Right atrium auricular region (tissue), 2 donors: ENCODE measurements at regions not wholly inside any gene's neighbourhood (a gene's known extent, or its start where the extent isn't known, plus 50 kb on each side); places are given as distances from the start of the nearest gene placed in this dataset.

ENCODE experiments used
- DNase-seq: peaks from one replicate; pipeline ENCODE4 v3.0.0-alpha.2; 2019; ENCODE audit warnings: low spot score
- H3K27ac ChIP-seq, 2 donors: fragments of 200-600 bp; sonication (generic); 1 replicate in 1 of 2; 2 replicates in 1 of 2; pipeline ENCODE4 v1.5.1; 2016 to 2019
- H3K27me3 ChIP-seq, 2 donors: fragments of 200-600 bp; sonication (generic); one replicate each; pipeline versions ENCODE4 v1.5.1 to v1.6.0; 2017 to 2019
- H3K36me3 ChIP-seq: fragments of 200-600 bp; sonication (generic); one replicate; pipeline ENCODE4 v1.5.1; 2016
- H3K4me1 ChIP-seq, 2 donors: fragments of 200-600 bp; sonication (generic); one replicate each; pipeline versions ENCODE4 v1.5.1 to v1.6.0; 2017 to 2019
- H3K4me3 ChIP-seq, 2 donors: fragments of 200-600 bp; sonication (generic); 1 replicate in 1 of 2; 2 replicates in 1 of 2; pipeline ENCODE4 v1.5.1; 2017 to 2019; ENCODE audit warnings: mild to moderate bottlenecking in 1 of 2, moderate library complexity in 1 of 2
- H3K9me3 ChIP-seq, 2 donors: fragments of 200-600 bp; sonication (generic); one replicate each; pipeline ENCODE4 v1.5.1; 2019
- CTCF ChIP-seq, 2 donors: fragments of 200-600 bp; sonication (generic); IDR thresholded peaks; one replicate each; pipeline ENCODE4 v1.5.1; 2019; ENCODE audit warnings: antibody characterized with exemption in 2 of 2

- DNase-seq: no peak
Measured at GRCh38 chr4:53688186-53688790, 97.0 kb upstream of the LNX1 start.

GRCh38 chr4:53686521-53686920 is 95.2 kb upstream of the LNX1 start:
- no peaks in the 10 kb centered on the region for H3K9me3 ChIP-seq
- H3K27me3 ChIP-seq: no peaks in the 10 kb centered on the region
- no peak overlapping the region for H3K27ac ChIP-seq
- no peak for TF ChIP-seq CTCF (IDR thresholded peaks at IDR 0.05)
- no peak overlapping the region for H3K4me3 ChIP-seq
- no peak for DNase-seq
- H3K4me1 ChIP-seq: no peaks in the 10 kb centered on the region
- H3K36me3 ChIP-seq: no peaks in the 10 kb centered on the region

More at GRCh38 chr4:53688186-53688790, 97.0 kb upstream of the LNX1 start:
- H3K9me3 ChIP-seq: no peaks in the 10 kb centered on the region
- no peak overlapping the region for H3K4me3 ChIP-seq
- no peaks in the 10 kb centered on the region for H3K36me3 ChIP-seq
- H3K4me1 ChIP-seq: no peaks in the 10 kb centered on the region
- no peak for TF ChIP-seq CTCF (IDR thresholded peaks at IDR 0.05)
- H3K27ac ChIP-seq: no peak overlapping the region
- H3K27me3 ChIP-seq: no peaks in the 10 kb centered on the region

- Histone ChIP-seq H3K27me3 (no peaks in the 10 kb centered on the region), H3K4me3 (no peak overlapping the region)
- no peak for TF ChIP-seq CTCF (IDR thresholded peaks at IDR 0.05)
Measured at GRCh38 chr4:53684136-53685130, 93.1 kb upstream of the LNX1 start.

GRCh38 chr4:53682908-53683307 is 91.6 kb upstream of the LNX1 start:
- no peaks in the 10 kb centered on the region for H3K4me1 ChIP-seq
- H3K4me3 ChIP-seq: no peak overlapping the region
- H3K9me3 ChIP-seq: no peaks in the 10 kb centered on the region
- H3K27me3 ChIP-seq: no peaks in the 10 kb centered on the region
- TF ChIP-seq CTCF (IDR thresholded peaks at IDR 0.05): no peak
- H3K27ac ChIP-seq: no peak overlapping the region
- DNase-seq: no peak
- H3K36me3 ChIP-seq: no peaks in the 10 kb centered on the region

More at GRCh38 chr4:53684136-53685130, 93.1 kb upstream of the LNX1 start:
- Histone ChIP-seq H3K27ac (no peak overlapping the region), H3K9me3 (no peaks in the 10 kb centered on the region), H3K4me1 (no peaks in the 10 kb centered on the region), H3K36me3 (no peaks in the 10 kb centered on the region)
- no peak for DNase-seq

- Histone ChIP-seq H3K36me3 (no peaks in the 10 kb centered on the region), H3K27me3 (no peaks in the 10 kb centered on the region), H3K4me1 (no peaks in the 10 kb centered on the region), H3K27ac (no peak overlapping the region), H3K4me3 (no peak overlapping the region), H3K9me3 (no peaks in the 10 kb centered on the region)
- DNase-seq: no peak
- no peak for TF ChIP-seq CTCF (IDR thresholded peaks at IDR 0.05)
Measured at GRCh38 chr4:53682196-53682595, 90.9 kb upstream of the LNX1 start.
